Panc1 (cell line): ENCODE measurements at regions not wholly inside any gene's neighbourhood (a gene's known extent, or its start where the extent isn't known, plus 50 kb on each side); places are given as distances from the start of the nearest gene placed in this dataset.

Experiments
- POLR2AphosphoS5 ChIP-seq: IDR thresholded peaks from 2 replicates; pipeline ENCODE4 v1.6.1; 2012; ENCODE audit warnings: mild to moderate bottlenecking, low read depth, low read length, moderate library complexity
- TF ChIP-seq, protein P1 (sequence below), 2 experiments: IDR thresholded peaks; 2 replicates each; pipeline ENCODE4 v1.6.1; 2011 to 2012; ENCODE audit warnings: low read depth in 2 of 2, control low read depth in 1 of 2, low read length in 1 of 2, mild to moderate bottlenecking in 1 of 2, moderate library complexity in 1 of 2; ENCODE audit not compliant: insufficient read depth in 1 of 2

- TF ChIP-seq POLR2AphosphoS5, result no peak
- TF ChIP-seq, protein P1, sequence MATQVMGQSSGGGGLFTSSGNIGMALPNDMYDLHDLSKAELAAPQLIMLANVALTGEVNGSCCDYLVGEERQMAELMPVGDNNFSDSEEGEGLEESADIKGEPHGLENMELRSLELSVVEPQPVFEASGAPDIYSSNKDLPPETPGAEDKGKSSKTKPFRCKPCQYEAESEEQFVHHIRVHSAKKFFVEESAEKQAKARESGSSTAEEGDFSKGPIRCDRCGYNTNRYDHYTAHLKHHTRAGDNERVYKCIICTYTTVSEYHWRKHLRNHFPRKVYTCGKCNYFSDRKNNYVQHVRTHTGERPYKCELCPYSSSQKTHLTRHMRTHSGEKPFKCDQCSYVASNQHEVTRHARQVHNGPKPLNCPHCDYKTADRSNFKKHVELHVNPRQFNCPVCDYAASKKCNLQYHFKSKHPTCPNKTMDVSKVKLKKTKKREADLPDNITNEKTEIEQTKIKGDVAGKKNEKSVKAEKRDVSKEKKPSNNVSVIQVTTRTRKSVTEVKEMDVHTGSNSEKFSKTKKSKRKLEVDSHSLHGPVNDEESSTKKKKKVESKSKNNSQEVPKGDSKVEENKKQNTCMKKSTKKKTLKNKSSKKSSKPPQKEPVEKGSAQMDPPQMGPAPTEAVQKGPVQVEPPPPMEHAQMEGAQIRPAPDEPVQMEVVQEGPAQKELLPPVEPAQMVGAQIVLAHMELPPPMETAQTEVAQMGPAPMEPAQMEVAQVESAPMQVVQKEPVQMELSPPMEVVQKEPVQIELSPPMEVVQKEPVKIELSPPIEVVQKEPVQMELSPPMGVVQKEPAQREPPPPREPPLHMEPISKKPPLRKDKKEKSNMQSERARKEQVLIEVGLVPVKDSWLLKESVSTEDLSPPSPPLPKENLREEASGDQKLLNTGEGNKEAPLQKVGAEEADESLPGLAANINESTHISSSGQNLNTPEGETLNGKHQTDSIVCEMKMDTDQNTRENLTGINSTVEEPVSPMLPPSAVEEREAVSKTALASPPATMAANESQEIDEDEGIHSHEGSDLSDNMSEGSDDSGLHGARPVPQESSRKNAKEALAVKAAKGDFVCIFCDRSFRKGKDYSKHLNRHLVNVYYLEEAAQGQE (IDR thresholded peaks at IDR 0.05; ENCODE audit: insufficient read depth in 1 of 2, low read depth in 2 of 2, low read length in 1 of 2), result no peak
Measured at GRCh38 chr7:41007351-41007751, 695.5 kb downstream of the INHBA start.
